Esophagus mucosa (tissue), 1 donor: ENCODE measurements at regions not wholly inside any gene's neighbourhood (a gene's known extent, or its start where the extent isn't known, plus 50 kb on each side); places are given as distances from the start of the nearest gene placed in this dataset.
"Not testable (repeated sequence)": the region's sequence is repeated elsewhere in the genome, so short reads cannot be mapped to it uniquely, and the experiment has no call there.

Experiments
- ATAC-seq: fragments of 200-7000 bp; cut with Tn5 transposase; one replicate; pipeline ENCODE4 v1.9.1; 2020
- donor health status: DM: yes; HTN: yes; CAD: no.

DNA sequence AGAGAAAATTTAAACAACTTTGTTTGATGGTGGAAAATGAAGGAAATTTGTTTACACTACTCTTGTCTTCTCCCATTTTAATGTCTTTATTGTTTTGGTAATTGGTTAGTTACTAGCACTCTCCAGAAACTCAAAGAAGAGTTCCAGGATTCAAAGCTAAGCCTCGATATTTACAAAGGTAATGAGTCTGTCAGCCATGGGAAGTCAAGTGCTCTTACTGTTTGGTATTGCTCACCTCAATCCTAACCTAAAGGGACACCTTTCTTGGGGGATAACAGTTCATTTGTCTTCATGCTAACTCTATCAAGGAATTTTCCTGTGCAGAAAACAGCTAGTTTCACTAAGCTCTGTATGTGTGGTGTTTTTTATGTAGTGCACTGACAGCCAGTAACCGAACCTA is 222.9 kb upstream of the LMO3 start:
- no peak for ATAC-seq

DNA sequence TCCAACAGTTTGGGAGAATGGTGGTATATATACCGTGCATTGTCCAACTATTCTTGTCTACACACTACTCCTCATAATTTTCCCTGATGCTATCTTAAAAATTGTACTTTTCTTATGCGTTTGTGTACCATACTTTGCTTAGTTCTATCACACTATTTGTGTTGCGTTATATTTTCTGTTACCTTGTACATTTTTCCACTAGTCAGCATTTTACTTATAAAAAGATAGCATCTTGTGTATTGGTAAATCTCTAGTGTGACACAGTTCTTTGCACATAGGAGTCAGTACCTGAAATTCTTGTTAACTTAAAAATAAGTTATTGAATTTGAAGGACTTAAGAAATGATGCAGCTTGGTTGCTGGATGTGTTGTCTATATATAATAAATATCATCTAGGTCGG is 201.8 kb upstream of the LMO3 start:
- no peak for ATAC-seq

DNA sequence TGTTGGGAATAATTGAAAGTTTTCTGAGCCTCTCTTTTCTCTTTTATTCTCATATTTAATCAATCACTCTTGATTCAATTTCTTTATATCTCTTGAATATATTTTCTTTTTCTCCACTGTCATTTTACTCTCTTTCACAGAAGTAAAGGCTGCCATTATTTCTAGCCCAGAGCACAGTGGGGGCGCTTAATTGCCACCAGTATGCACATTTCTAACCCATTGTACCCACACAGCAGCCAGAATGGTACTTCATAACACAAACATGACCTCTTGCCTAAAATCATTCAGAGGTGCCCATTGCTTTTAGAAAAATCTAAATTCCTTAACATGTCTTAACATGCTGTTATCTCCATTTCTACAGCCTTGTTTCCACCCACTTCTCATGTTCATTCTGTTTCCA is 190.2 kb upstream of the LMO3 start:
- ATAC-seq = no peak

DNA sequence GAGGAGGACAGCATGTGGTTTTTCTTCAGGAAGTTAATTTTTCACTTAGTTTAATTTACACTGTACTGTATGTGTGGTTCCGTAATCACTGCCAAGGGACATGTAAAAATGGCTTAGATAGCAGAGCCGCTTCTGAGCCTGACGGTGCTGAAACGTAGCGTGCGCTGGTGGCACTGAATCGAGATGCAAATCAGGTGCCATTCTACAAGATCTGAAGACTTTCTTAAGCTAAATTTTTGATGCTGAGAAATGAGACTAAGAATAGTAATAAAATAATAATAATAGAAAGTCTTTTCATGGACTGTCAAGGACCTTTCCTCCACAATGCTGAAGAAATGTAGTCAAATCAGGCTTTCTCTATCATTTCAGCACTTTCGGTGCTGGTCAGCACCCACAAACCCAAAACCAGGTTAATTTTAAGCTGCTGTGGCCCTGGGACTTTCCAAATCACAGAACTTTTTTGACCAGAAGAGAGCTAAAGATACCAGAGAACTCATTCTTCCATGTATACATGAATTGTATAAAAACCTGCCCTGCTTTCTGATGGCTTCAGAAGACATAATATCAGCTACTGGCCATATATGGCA is 183.3 kb upstream of the LMO3 start:
- ATAC-seq = no peak

DNA sequence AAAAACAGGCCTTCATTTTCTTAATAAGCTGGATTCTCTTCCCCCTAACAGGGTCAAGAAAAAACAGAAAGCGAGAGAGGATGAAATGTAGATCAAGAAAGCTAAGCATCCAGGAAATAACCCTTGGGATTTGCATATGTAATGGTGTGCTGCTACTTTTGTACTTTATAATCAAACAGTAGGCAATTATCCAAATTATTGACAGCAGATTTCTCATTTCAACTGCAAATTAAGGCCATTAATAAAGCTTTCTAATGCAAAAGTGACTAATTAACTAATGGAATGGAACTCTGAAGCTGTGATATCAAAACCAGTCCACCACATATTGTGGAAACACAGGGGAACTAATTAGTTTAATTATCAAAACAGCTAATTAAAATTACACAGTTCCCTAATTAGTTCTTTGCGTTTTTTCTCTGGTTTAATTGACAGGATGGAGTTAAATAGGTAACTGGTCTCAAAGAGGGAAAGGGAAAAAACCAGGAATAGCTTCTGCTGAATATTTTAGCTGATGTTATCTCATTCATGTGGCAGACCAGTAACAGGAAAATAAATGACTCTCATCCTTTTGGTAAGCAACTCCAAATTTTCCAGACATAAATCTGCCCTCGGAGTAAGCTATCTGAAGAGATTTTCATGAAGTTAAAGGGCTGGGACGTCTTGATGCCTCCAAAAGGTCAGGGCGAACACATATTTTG is 182.7 kb upstream of the LMO3 start:
- ATAC-seq = no peak

DNA sequence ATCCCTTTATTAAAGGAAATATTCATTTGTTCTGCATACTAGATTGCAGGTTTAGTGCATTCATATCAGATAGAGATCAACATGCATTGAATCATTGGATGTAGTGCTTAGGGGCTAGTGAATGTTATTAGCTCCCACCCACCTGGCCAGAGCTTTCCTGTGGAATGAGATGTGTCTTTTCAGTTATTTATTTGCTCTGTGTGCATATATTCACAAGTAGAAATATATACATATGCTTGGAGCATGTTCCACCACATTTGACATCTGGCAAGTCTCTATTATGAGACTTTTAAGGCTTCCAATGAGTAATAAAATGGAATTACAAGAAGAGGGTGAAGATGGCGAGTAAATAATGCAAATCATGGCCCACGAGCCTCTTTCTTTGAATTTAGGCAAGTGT is 180.0 kb upstream of the LMO3 start:
- no peak for ATAC-seq

DNA sequence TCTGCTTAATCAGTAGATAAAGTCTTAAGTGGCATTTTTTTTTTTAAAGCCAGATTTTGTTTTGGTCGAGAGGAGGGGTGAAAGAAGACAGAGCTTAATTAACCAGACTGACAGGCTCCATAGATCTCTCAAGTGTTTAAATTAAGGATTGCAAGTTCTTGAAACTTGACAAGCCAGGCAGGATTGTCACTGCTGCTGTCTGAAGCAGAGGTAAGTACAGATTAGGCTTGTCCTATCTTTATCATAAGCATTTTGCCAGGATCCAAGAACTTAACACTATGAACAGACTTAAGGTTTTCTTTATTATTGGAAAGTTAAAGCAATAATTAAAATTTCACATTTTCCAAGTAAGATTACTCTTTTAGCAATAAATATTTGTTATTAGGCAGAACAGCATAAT is 179.6 kb upstream of the LMO3 start:
- no peak for ATAC-seq

DNA sequence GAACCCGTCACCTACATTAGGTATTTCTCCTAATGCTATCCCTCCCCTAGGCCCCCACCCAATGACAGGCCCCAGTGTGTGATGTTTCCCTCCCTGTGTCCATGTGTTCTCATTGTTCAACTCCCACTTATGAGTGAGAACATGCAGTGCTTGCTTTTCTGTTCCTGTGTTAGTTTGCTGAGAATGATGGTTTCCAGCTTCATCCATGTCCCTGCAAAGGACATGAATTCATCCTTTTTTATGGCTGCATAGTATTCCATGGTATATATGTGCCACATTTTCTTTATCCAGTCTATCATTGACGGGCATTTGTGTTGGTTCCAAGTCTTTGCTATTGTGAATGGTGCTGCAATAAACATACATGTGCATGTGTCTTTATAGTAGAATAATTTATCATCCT is 163.2 kb upstream of the LMO3 start:
- ATAC-seq = not testable (repeated sequence)

DNA sequence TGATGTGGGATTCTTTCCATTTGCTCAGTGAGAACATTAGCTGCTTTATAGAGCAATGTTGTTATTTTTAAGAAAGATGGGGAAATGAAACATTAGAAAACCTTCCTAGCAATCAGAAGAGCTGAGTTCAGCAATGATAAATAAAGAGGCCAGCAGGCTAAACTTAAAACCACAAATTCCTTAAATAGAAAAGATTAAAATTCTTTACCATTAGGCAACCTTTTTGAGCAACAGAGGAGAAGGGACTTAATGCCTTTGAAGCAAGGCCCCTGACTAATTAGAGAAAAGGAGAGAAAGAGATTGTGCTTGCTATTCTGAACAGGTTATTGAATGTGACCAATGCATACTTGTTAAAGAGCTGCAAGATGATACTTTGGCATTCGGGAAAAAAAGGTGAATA is 160.8 kb upstream of the LMO3 start:
- ATAC-seq = no peak

DNA sequence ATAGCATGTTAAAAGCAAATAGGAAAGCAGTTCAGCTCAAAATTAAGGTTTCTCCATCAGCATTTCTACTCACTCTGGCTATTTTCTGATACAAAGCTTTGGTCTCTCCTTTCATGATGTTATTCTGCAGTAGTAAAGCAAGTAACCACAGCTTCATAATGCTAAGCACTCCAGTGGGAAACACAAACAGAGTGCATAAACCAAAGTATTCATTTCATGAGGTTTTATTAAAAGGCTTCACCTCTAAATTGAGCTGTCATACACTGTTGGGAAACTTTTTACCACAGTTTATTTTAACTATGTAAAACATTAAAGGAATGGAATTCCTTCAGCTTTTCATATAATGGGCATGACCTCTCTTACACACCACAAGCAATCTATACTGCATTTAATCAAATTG is 157.9 kb upstream of the LMO3 start:
- ATAC-seq = no peak

DNA sequence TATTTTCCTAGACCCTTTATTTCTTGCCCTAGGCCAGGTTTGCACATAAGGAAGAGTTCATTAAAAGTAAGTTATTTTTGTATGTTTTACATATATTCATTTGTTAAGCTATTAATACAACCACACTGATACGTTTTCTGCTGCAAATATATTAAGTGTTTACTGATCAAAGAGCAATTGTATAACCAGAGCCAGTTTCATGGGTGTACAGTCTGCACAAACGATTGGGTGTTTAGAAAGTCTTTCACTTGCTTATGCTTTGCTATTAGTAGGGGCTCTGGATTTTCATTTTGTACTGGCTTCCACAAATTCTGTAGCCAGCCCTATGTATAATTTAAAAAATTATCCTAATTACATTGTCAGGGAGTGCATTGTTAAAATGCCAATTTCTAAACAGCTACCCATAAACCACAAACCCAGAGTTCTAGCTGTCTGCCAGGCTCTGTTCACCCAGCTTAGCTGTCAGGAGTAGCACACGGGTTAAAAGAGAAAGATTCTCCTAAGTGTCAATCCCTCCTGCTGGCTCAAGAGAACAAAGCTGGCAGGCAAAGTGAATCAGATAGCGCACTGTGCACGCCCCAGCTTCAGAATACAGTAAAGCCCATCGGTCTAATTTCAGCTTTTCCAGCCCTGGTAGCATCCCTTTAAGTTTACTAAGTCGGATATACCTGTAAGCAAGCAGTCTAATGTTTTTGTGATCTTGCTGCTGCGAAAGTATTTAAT is 151.0 kb upstream of the LMO3 start:
- ATAC-seq = no peak

DNA sequence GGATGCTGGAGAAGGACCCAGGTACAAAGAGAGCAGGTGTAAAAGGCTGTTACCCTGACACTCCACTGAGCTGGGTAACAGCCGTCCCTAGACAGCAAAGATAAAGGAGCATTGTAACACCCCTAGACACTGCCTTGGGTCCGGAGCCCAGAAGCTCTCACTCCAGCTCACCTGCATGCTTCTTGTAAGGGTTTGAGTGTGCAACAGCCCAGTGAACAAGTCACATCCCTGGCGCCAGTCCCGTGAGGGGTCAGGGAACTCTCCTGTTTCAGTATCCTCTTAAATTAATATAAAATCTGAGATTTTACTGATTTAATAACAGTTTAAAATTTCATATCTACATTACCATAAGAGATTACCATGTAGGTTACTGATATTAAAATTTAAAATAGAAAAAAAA is 124.8 kb upstream of the LMO3 start:
- no peak for ATAC-seq

DNA sequence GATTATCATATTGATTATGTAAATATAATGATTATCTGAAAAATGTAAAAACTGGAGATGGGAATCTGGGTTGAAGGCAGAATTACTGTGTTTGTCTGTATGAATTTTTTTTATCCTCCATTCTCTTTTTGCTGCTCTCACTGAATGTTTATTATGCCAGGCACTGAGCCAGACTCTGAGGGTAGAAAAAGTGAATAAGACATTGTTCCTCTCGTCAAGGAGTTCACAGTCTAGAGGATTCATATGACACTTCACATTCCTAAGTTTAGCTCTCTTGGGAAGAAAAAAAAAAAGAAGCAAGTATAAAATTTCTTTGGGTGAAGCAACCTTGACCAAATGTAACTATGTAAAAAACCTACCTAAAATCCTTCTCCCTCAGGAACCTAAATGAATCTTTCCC is 120.9 kb upstream of the LMO3 start:
- ATAC-seq = no peak

DNA sequence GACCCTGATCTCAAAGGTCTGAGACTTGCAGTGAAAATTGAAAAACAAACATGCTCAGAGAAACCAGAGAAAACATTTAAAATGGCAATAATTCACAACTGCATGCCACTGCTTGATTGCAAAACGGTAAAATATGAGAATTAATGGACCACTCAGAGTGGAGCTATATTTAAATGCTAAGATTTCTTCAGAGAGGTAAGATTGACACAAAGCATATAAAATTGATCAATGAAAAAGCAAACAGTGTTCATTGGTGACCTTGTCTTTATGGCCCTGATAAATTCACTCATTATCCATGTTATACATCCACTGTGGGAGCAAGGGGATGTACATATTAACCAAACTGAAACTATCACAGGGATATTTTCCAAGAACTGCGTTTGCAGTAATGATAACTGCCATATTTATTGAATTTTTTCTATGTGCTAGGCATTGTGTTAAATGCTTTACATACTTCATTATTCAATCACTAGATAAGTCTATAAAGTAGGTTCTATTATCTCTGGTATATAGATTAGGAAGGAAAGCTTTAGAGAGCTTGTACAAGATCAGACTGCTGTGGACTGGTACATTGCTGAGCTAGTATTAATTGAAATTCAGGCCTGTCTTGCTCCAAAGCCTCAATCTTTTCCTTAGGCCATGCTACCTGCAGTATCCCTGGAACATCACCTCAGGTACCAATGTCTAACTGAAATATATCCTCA is 113.9 kb upstream of the LMO3 start:
- no peak for ATAC-seq

DNA sequence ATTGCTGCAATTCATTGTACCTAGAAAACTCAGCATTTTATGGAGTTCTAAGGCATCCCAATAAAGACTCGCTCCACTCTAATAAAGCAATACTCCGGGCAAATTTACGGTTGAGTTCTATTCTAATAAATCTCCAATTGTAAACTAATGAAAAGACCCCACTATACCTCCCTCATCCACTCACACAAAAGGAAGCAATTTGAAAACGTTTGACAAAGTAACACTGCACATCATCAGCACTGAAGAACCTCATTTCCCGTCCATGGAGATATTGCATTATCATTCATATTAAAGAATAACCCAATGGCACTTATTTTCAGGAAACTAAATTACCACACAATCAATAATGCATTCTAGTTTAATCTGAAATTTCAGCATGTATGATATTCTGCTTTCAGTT is 111.0 kb upstream of the LMO3 start:
- no peak for ATAC-seq

DNA sequence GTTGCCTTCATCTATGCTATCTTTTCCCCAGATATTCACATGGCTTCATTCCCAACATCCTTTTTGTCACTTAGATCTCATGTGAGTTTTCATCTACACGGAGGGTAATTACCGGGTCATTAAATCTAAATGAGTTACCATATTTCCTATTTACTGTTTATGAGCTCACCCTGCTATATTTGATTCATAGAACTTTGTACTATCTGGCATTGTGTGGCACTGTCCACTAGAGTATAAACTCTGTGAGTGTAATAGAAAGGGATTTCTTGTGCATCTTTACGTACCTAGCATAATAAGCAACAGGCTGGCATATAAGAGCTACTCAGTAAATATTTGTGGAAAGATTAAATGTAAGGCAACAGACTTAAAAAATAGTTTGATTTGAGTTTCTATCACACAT is 86.1 kb upstream of the LMO3 start:
- no peak for ATAC-seq

DNA sequence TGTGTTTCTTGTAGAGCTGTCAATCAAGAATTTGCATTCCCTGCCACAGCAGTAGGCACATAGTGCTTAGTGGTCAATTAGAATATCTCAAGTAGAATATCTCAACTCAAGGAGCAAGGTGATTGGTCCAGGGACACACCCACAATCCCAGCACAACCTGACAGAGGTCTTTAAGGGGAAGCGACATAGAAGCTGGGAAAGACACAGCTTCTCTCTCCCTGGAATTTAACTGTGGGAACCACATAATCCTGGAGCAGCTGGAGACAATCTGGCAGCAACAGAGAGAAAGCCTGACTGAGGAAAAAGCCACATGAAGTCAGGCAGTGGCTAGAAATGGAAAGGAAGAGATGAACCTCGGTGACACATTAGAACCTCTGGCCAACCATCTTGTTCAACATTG is 85.7 kb upstream of the LMO3 start:
- ATAC-seq = no peak

DNA sequence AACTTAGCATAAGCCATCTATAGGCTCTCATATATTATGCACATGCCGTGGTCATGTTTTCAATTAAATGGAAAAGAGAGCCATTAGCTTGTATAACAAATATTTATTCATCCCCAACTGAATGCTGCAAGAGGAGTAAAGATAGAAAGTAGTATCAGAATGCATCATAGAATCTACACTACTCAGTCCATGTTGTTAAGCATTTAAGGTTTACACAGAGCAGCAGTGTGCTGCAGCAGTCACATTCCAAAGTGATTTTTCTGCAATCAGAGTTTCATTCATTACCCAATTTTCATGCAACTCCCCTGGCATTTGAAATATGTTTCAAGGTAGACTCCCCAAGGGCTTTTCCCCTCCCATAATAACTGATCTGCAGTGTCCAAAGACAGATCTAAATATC is 82.2 kb upstream of the LMO3 start:
- no peak for ATAC-seq

DNA sequence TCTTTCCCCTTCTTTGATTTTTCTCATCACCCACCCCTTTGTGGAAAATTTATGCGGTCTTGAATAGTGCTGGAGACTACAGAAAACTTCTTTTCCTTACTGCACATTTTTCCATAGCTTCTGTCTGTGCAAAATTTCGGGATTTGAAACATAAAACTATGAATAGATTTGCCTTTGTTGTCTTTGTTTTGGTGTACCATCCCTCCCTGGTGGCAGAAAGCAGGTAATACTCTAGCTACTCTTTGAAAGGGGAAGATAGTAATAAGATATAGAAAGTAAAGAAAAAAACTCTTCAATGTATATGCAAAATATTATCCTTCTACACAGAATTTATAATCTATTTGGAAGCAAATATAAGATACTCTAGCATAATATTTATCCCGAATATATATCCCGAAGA is 79.1 kb upstream of the LMO3 start:
- ATAC-seq = no peak

DNA sequence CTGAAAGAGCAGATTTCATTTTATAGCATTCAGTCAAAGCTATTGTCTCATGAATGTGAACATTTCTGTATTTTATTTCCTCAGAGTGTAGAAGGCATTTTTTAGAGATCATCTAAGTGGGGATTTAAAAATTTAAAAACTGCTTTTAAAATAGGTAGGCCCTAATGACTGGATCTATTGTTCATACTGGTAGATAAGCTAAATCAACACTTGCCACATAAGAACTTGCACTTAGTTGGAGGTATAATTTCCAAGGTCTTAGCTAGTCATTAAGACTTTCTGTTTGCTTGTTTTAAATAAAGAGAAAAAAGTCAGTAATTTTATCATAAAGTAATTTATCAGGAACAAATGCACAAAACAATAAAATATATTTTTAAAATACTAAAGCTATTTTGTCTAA is 75.2 kb upstream of the LMO3 start:
- no peak for ATAC-seq

DNA sequence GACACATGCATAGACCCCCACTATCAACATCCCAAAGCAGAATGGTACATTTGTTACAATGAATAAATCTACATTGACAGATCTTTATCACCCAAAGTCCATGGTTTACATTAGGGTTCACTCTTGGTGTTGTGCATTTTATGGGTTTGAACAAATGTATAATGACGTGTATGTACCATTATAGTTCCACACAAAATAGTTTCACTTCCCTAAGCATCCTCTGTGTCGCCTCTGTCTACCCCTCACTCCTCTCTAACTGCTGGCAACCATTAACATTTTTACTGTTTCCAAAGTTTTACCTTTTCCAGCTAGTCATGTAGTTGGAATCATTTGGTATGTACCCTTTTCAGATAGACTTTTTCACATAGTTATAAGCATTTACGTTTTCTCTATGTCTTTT is 69.5 kb upstream of the LMO3 start:
- no peak for ATAC-seq

DNA sequence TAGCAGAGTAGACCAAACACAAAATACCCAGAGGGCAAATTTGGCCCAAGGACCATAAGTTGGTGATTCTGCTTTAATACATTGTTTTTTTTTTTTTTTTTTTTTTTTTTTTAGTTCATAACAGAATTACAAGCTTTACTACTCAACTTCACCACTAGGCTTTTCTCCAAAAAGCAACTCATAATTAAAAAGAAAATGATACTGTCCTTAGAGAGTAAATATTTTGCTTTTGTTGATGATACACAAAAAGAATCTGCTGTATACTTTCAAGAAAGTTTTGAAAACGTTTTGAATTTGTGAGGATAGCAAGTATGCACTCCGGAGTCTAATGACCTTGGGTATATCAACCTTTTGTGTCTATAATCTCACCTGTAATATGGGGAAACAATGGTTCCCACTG is 68.9 kb upstream of the LMO3 start:
- ATAC-seq = no peak

DNA sequence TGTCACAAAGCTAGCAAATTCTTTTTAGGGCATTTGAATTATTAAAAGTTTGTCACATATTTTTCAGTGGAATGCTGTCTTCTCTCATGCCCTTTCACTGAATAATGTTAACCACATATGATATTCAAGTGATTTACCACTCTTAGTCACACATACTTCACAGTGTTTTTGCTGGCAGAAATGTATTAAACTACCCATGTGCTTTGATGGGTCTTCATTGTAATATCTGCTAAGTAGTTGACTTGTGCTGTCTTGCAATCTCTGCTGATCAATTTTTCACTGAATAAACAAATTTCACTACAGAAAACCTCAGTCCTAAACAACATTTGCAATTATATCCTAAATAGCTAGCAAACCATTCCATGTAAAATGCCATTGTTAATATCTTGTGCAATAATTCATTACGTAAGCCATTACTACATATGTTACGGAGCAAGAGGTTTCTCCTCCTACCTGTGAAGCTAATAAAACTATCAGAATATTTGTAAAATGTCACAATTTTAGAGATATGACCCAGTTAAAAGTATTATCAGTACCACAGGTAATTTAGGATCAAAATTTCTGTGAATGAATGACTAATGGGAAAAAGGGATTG is 64.6 kb upstream of the LMO3 start:
- ATAC-seq = no peak
